GM19023 (cell line): ENCODE measurements at regions not wholly inside any gene's neighbourhood (a gene's known extent, or its start where the extent isn't known, plus 50 kb on each side); places are given as distances from the start of the nearest gene placed in this dataset.
"Not testable (repeated sequence)": the region's sequence is repeated elsewhere in the genome, so short reads cannot be mapped to it uniquely, and the experiment has no call there.

Experiments
- ATAC-seq: cut with Tn5 transposase; IDR thresholded peaks from one replicate; pipeline ENCODE4 v1.9.1; 2021; ENCODE audit warnings: mild to moderate bottlenecking, moderate library complexity; ENCODE audit not compliant: unreplicated experiment

- no peak for ATAC-seq
Measured at GRCh38 chr3:127069814-127070440, 87.0 kb downstream of the PLXNA1 start.

- no peak for ATAC-seq
Measured at GRCh38 chr3:127070776-127071175, 87.9 kb downstream of the PLXNA1 start.

GRCh38 chr3:127071597-127072001 lies 88.7 kb downstream of the PLXNA1 start:
- ATAC-seq: no peak

- no peak for ATAC-seq
Measured at GRCh38 chr3:127072221-127072771, 89.4 kb downstream of the PLXNA1 start.

- no peak for ATAC-seq
Measured at GRCh38 chr3:127072971-127073783, 90.3 kb downstream of the PLXNA1 start.

- no peak for ATAC-seq
Measured at GRCh38 chr3:127073941-127074820, 91.3 kb downstream of the PLXNA1 start.

GRCh38 chr3:127074900-127075360 lies 92.0 kb downstream of the PLXNA1 start:
- ATAC-seq: peak; percentile 83

- ATAC-seq: not testable (repeated sequence)
Measured at GRCh38 chr3:127076166-127076992, 93.5 kb downstream of the PLXNA1 start.

GRCh38 chr3:127077068-127077467 lies 94.2 kb downstream of the PLXNA1 start:
- ATAC-seq: no peak

GRCh38 chr3:127077505-127078064 lies 94.7 kb downstream of the PLXNA1 start:
- no peak for ATAC-seq

- no peak for ATAC-seq
Measured at GRCh38 chr3:127078626-127079025, 95.7 kb downstream of the PLXNA1 start.

GRCh38 chr3:127079211-127079610 lies 96.3 kb downstream of the PLXNA1 start:
- ATAC-seq: no peak

- no peak for ATAC-seq
Measured at GRCh38 chr3:127081001-127081720, 98.2 kb downstream of the PLXNA1 start.

GRCh38 chr3:127082066-127082465 lies 99.2 kb downstream of the PLXNA1 start:
- ATAC-seq: no peak

- ATAC-seq: no peak
Measured at GRCh38 chr3:127083778-127084397, 101.0 kb downstream of the PLXNA1 start.

- no peak for ATAC-seq
Measured at GRCh38 chr3:127084401-127084990, 101.6 kb downstream of the PLXNA1 start.

GRCh38 chr3:127085576-127085975 lies 102.7 kb downstream of the PLXNA1 start:
- no peak for ATAC-seq

GRCh38 chr3:127086591-127086990 lies 103.7 kb downstream of the PLXNA1 start:
- not testable (repeated sequence) for ATAC-seq
